Activated CD8-positive, alpha-beta T cell treated with anti-CD3 and anti-CD28 coated beads, Interleukin-2, amount 10 ng/mL, durations not matched to agents 7 days and 5 days (primary cell): ENCODE measurements at regions not wholly inside any gene's neighbourhood (a gene's known extent, or its start where the extent isn't known, plus 50 kb on each side); places are given as distances from the start of the nearest gene placed in this dataset.

Experiments used
- ATAC-seq: fragments of 150-1000 bp; cut with Tn5 transposase; one replicate; pipeline ENCODE4 v1.10.0; 2021; ENCODE audit warnings: moderate library complexity
- CTCF ChIA-PET: fragments of 350-600 bp; sonication (Branson Sonifier 250); formaldehyde crosslinking; loops from one replicate; lab custom pipeline; 2021; ENCODE audit warnings: antibody characterized with exemption; lab: Charles Lee
- POLR2A ChIA-PET: fragments of 350-600 bp; sonication (Branson Sonifier 250); formaldehyde crosslinking; loops from one replicate; lab custom pipeline; 2021; ENCODE audit warnings: antibody characterized with exemption; lab: Charles Lee
- DNase-seq: peaks from one replicate; pipeline ENCODE4 v3.0.0-alpha.2; 2020
- H3K27ac Mint-ChIP-seq: one replicate; pipeline ENCODE4 v1.8.0; 2021; ENCODE audit warnings: mild to moderate bottlenecking, mixed read lengths
- H3K27me3 Mint-ChIP-seq: one replicate; pipeline ENCODE4 v1.8.0; 2021; ENCODE audit warnings: low read depth, mixed read lengths
- H3K36me3 Mint-ChIP-seq: one replicate; pipeline ENCODE4 v1.8.0; 2021; ENCODE audit warnings: low read depth, mixed read lengths
- H3K4me1 Mint-ChIP-seq: one replicate; pipeline ENCODE4 v1.8.0; 2021; ENCODE audit warnings: low read depth, mixed read lengths
- H3K4me3 Mint-ChIP-seq: one replicate; pipeline ENCODE4 v1.8.0; 2021; ENCODE audit warnings: mild to moderate bottlenecking, mixed read lengths
- H3K9me3 Mint-ChIP-seq: one replicate; pipeline ENCODE4 v1.8.0; 2022; ENCODE audit warnings: mixed read lengths; ENCODE audit not compliant: insufficient read depth

GRCh38 chr13:34628209-34628682, 313.8 kb upstream of the NBEA start:
- H3K36me3 Mint-ChIP-seq, result no peaks in the 10 kb centered on the region
- DNase-seq, result no peak
- H3K27ac Mint-ChIP-seq, result no peak overlapping the region
- no peaks in the 10 kb centered on the region for H3K27me3 Mint-ChIP-seq
- no peaks in the 10 kb centered on the region for H3K4me1 Mint-ChIP-seq
- ChIA-PET POLR2A (no interaction called here), CTCF (no interaction called here)
- no peaks in the 10 kb centered on the region for H3K9me3 Mint-ChIP-seq
- no peak overlapping the region for H3K4me3 Mint-ChIP-seq
- ATAC-seq, result no peak

GRCh38 chr13:34634448-34634847, 307.6 kb upstream of the NBEA start:
- ATAC-seq (no peak), DNase-seq (no peak)
- POLR2A ChIA-PET, result interaction anchor here (0.6 kb wide), 1 partner anchor 20 kb away, joined by 3 read pairs; no protein-coding TSS in a partner anchor
- Mint-ChIP-seq H3K4me3 (no peak overlapping the region), H3K27ac (no peak overlapping the region), H3K9me3 (no peaks in the 10 kb centered on the region), H3K27me3 (no peaks in the 10 kb centered on the region), H3K4me1 (no peaks in the 10 kb centered on the region), H3K36me3 (no peaks in the 10 kb centered on the region)
- CTCF ChIA-PET, result no interaction called here

GRCh38 chr13:34637138-34637537, 304.9 kb upstream of the NBEA start:
- Mint-ChIP-seq H3K4me1 (no peaks in the 10 kb centered on the region), H3K9me3 (no peaks in the 10 kb centered on the region), H3K36me3 (no peaks in the 10 kb centered on the region), H3K27ac (no peak overlapping the region), H3K27me3 (no peaks in the 10 kb centered on the region), H3K4me3 (no peak overlapping the region)
- DNase-seq (no peak), ATAC-seq (no peak)
- ChIA-PET CTCF (no interaction called here), POLR2A (no interaction called here)

- Mint-ChIP-seq H3K27me3 (no peaks in the 10 kb centered on the region), H3K9me3 (no peaks in the 10 kb centered on the region), H3K36me3 (no peaks in the 10 kb centered on the region), H3K4me1 (no peaks in the 10 kb centered on the region), H3K4me3 (no peak overlapping the region), H3K27ac (no peak overlapping the region)
- DNase-seq, result no peak
- CTCF ChIA-PET, result interaction anchor here (0.7 kb wide), 1 partner anchor 18 kb away, joined by 4 read pairs; no protein-coding TSS in a partner anchor
- POLR2A ChIA-PET, result no interaction called here
- ATAC-seq, result no peak
Observed at GRCh38 chr13:34637636-34638035, 304.4 kb upstream of the NBEA start.

GRCh38 chr13:34638897-34639296, 303.2 kb upstream of the NBEA start:
- Mint-ChIP-seq H3K27ac (no peak overlapping the region), H3K9me3 (no peaks in the 10 kb centered on the region), H3K4me3 (no peak overlapping the region), H3K4me1 (no peaks in the 10 kb centered on the region), H3K27me3 (no peaks in the 10 kb centered on the region), H3K36me3 (no peaks in the 10 kb centered on the region)
- DNase-seq (no peak), ATAC-seq (no peak)
- ChIA-PET CTCF (no interaction called here), POLR2A (no interaction called here)

- no peaks in the 10 kb centered on the region for H3K36me3 Mint-ChIP-seq
- CTCF ChIA-PET, result no interaction called here
- DNase-seq, result no peak
- no peak overlapping the region for H3K27ac Mint-ChIP-seq
- H3K4me3 Mint-ChIP-seq, result no peak overlapping the region
- no peaks in the 10 kb centered on the region for H3K27me3 Mint-ChIP-seq
- POLR2A ChIA-PET, result no interaction called here
- H3K9me3 Mint-ChIP-seq, result no peaks in the 10 kb centered on the region
- no peaks in the 10 kb centered on the region for H3K4me1 Mint-ChIP-seq
- ATAC-seq, result no peak
Observed at GRCh38 chr13:34640179-34640992, 301.7 kb upstream of the NBEA start.

GRCh38 chr13:34640993-34641330, 301.1 kb upstream of the NBEA start:
- no peaks in the 10 kb centered on the region for H3K9me3 Mint-ChIP-seq
- no peak overlapping the region for H3K27ac Mint-ChIP-seq
- no peaks in the 10 kb centered on the region for H3K27me3 Mint-ChIP-seq
- no peak for ATAC-seq
- no peaks in the 10 kb centered on the region for H3K36me3 Mint-ChIP-seq
- no peaks in the 10 kb centered on the region for H3K4me1 Mint-ChIP-seq
- POLR2A ChIA-PET, result no interaction called here
- no peak overlapping the region for H3K4me3 Mint-ChIP-seq
- no peak for DNase-seq
- CTCF ChIA-PET, result no interaction called here

GRCh38 chr13:34647379-34648150, 294.5 kb upstream of the NBEA start:
- no peaks in the 10 kb centered on the region for H3K9me3 Mint-ChIP-seq
- ChIA-PET CTCF (no interaction called here), POLR2A (no interaction called here)
- H3K27me3 Mint-ChIP-seq, result no peaks in the 10 kb centered on the region
- no peaks in the 10 kb centered on the region for H3K36me3 Mint-ChIP-seq
- H3K4me1 Mint-ChIP-seq, result no peaks in the 10 kb centered on the region
- DNase-seq, result no peak
- H3K4me3 Mint-ChIP-seq, result no peak overlapping the region
- no peak overlapping the region for H3K27ac Mint-ChIP-seq
- no peak for ATAC-seq

- Mint-ChIP-seq H3K27ac (no peak overlapping the region), H3K9me3 (no peaks in the 10 kb centered on the region), H3K4me1 (no peaks in the 10 kb centered on the region), H3K36me3 (no peaks in the 10 kb centered on the region), H3K27me3 (no peaks in the 10 kb centered on the region), H3K4me3 (no peak overlapping the region)
- CTCF ChIA-PET, result no interaction called here
- DNase-seq (no peak), ATAC-seq (no peak)
- POLR2A ChIA-PET, result no interaction called here
Observed at GRCh38 chr13:34654203-34654602, 287.9 kb upstream of the NBEA start.

- DNase-seq, result no peak
- no peaks in the 10 kb centered on the region for H3K27me3 Mint-ChIP-seq
- no peaks in the 10 kb centered on the region for H3K9me3 Mint-ChIP-seq
- no peak overlapping the region for H3K4me3 Mint-ChIP-seq
- ATAC-seq, result no peak
- ChIA-PET CTCF (no interaction called here), POLR2A (no interaction called here)
- H3K27ac Mint-ChIP-seq, result no peak overlapping the region
- H3K36me3 Mint-ChIP-seq, result no peaks in the 10 kb centered on the region
- no peaks in the 10 kb centered on the region for H3K4me1 Mint-ChIP-seq
Observed at GRCh38 chr13:34654647-34655046, 287.4 kb upstream of the NBEA start.

- H3K27ac Mint-ChIP-seq, result no peak overlapping the region
- H3K4me1 Mint-ChIP-seq, result no peaks in the 10 kb centered on the region
- H3K9me3 Mint-ChIP-seq, result no peaks in the 10 kb centered on the region
- ChIA-PET POLR2A (no interaction called here), CTCF (no interaction called here)
- ATAC-seq, result no peak
- H3K27me3 Mint-ChIP-seq, result no peaks in the 10 kb centered on the region
- no peak overlapping the region for H3K4me3 Mint-ChIP-seq
- no peaks in the 10 kb centered on the region for H3K36me3 Mint-ChIP-seq
- no peak for DNase-seq
Observed at GRCh38 chr13:34655554-34655953, 286.5 kb upstream of the NBEA start.

- Mint-ChIP-seq H3K4me3 (no peak overlapping the region), H3K27ac (no peak overlapping the region), H3K4me1 (no peaks in the 10 kb centered on the region), H3K36me3 (no peaks in the 10 kb centered on the region), H3K9me3 (no peaks in the 10 kb centered on the region), H3K27me3 (no peaks in the 10 kb centered on the region)
- DNase-seq (no peak), ATAC-seq (no peak)
- ChIA-PET POLR2A (no interaction called here), CTCF (no interaction called here)
Observed at GRCh38 chr13:34657716-34658115, 284.4 kb upstream of the NBEA start.
